H1 (cell line): ENCODE measurements at regions not wholly inside any gene's neighbourhood (a gene's known extent, or its start where the extent isn't known, plus 50 kb on each side); places are given as distances from the start of the nearest gene placed in this dataset.

Experiments used
- CHD7 ChIP-seq: fragments of 300-600 bp; sonication (generic); IDR thresholded peaks from 2 replicates; pipeline ENCODE4 v1.7.1; 2012; ENCODE audit warnings: low read length, moderate library complexity, mild to moderate bottlenecking, inconsistent platforms; ENCODE audit not compliant: insufficient replicate concordance
- CREB1 ChIP-seq: IDR thresholded peaks from 2 replicates; pipeline ENCODE4 v1.6.1; 2012; ENCODE audit warnings: inconsistent platforms
- SP1 ChIP-seq: IDR thresholded peaks from 2 replicates; pipeline ENCODE4 v1.6.1; 2011; ENCODE audit warnings: low read depth, low read length
- SP4 ChIP-seq: IDR thresholded peaks from 2 replicates; pipeline ENCODE4 v1.6.1; 2012; ENCODE audit warnings: low read length, inconsistent platforms

GRCh38 chr2:43059183-43059897 lies 167.1 kb downstream of the ZFP36L2 start (continued):
- no peak for TF ChIP-seq SP4
- no peak for TF ChIP-seq CREB1
- TF ChIP-seq SP1 = no peak
- no peak for TF ChIP-seq CHD7
